GM12875 (cell line): ENCODE measurements at regions not wholly inside any gene's neighbourhood (a gene's known extent, or its start where the extent isn't known, plus 50 kb on each side); places are given as distances from the start of the nearest gene placed in this dataset.

ENCODE experiments used
- H3K4me3 ChIP-seq: one replicate; pipeline ENCODE4 v1.5.1; 2011; ENCODE audit warnings: low read depth, low read length, control low read depth
- TF ChIP-seq, protein P1 (sequence below): IDR thresholded peaks from 2 replicates; pipeline ENCODE4 v1.5.1; 2011; ENCODE audit warnings: low read depth, mild to moderate bottlenecking, control low read depth, inconsistent platforms, low read length, moderate library complexity, borderline replicate concordance; ENCODE audit not compliant: insufficient read depth

DNA sequence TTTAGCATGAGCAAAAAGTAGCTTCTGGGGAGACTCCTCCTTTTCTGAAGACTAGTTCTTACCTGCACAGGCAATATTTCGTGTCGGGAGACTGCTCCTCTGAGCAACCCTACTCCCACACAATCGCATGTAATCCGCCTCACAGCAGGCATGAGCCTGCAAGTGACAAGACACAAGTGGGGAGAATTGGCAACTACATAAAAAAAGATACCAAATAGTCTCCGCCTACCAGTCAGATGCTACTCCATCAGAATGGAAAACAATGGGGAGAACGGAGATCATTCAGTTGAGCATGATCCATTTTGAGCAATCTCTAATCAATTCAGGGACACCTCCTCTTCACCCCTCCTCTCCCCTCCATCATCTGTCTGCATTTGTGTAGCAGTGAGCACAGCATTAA, 321.0 kb downstream of the COG6 start:
- TF ChIP-seq, protein P1, sequence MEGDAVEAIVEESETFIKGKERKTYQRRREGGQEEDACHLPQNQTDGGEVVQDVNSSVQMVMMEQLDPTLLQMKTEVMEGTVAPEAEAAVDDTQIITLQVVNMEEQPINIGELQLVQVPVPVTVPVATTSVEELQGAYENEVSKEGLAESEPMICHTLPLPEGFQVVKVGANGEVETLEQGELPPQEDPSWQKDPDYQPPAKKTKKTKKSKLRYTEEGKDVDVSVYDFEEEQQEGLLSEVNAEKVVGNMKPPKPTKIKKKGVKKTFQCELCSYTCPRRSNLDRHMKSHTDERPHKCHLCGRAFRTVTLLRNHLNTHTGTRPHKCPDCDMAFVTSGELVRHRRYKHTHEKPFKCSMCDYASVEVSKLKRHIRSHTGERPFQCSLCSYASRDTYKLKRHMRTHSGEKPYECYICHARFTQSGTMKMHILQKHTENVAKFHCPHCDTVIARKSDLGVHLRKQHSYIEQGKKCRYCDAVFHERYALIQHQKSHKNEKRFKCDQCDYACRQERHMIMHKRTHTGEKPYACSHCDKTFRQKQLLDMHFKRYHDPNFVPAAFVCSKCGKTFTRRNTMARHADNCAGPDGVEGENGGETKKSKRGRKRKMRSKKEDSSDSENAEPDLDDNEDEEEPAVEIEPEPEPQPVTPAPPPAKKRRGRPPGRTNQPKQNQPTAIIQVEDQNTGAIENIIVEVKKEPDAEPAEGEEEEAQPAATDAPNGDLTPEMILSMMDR, result no peak
- H3K4me3 ChIP-seq, result no peak overlapping the region

DNA sequence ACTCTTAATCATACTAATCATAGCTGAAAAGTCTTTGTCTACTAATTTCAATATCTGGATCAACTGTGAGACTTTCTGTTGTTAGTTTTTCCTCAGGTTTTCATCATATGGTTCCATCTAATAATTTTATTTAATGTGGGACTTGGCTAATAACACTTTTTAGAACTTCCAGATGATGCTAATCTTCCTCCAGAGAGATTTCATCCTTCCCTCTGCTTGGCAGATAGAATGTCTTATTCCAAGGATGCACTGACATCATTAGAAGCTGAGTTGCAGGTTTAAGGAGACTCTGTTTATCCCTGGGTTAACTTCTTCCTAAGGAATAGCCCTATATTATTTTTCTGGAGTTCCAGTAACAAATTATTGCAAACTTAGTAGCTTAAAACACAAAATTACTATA, 325.6 kb downstream of the COG6 start:
- H3K4me3 ChIP-seq, result no peak overlapping the region

DNA sequence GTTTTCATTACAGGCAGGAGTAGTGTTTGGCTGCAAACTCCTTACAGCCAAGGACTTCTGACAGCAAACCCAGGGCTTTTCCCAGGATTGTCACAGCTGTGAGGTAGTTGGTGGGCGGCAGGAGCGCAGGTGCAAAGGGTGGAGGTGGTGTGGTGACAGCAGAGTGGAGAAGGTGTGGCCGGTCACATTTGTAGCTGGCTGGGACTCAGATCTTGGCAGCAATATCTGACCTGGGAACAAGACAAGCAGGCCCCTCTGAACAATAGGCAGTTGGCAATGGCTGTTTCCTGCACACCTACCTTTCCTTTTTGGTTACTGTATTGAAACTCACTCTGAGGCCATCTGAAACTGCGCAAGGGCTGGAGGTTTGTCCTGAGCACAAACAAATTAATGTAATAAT, 327.3 kb downstream of the COG6 start:
- H3K4me3 ChIP-seq, result no peak overlapping the region
- TF ChIP-seq, protein P1, result no peak

More for the DNA sequence above, 325.6 kb downstream of the COG6 start:
- TF ChIP-seq, protein P1, result no peak

DNA sequence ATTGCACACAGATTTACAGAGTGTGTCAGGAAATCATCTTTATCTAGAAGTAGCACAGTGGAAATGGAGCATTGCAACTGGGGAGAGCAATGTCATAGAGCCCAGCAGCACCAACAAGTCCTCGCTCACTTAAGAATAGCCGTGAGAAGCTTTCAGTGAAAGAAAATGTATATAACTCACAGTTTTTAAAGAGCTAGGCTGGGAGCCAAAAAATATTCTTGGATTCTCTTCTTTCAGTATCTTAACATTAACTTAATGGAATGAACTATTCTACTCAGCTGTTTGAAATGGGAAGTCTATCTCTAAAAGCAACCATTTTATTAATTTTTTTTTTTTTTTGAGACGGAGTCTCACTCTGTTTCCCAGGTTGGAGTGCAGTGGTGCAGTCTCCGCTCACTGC, 329.6 kb downstream of the COG6 start:
- TF ChIP-seq, protein P1, result no peak
- H3K4me3 ChIP-seq, result no peak overlapping the region

DNA sequence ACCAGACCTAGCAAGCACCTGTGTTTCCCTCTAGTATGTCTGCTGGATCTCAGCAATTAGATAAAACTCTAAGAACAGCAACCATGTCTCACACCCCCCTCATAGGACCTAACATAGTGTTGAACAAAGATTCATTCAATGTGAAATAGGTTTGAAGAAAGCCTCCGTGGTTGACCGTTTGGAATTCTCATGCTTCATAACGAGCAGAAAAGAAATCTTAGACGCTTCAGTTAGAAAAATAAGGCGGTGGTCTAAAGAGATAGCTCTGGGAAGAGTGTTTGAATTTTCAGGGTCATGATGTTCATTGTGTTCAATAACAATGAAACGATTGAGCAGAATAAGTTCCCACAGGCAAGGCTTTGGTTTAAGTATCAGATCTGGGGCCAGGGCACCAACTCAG, 332.9 kb downstream of the COG6 start:
- H3K4me3 ChIP-seq, result no peak overlapping the region
- TF ChIP-seq, protein P1, result no peak

DNA sequence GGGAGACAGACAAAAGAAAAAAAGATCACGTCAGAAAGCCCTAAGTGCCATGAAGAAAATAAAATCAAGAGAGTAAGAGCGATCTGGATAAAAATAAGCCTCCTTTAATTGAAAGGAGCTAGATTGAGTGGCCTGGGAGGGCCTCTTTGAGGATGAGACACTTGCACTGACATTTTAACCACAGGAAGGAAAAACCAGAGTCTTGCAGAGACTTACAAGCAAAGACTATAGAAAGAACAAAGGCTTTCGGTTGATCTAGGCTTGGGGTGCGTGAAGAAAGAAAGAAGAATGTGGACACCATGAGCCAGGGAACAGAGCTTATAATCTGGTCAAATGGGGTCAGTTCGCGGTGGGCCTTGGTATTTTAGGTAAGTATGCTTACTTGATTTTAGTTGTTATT, 342.7 kb downstream of the COG6 start:
- no peak overlapping the region for H3K4me3 ChIP-seq
- TF ChIP-seq, protein P1, result no peak

DNA sequence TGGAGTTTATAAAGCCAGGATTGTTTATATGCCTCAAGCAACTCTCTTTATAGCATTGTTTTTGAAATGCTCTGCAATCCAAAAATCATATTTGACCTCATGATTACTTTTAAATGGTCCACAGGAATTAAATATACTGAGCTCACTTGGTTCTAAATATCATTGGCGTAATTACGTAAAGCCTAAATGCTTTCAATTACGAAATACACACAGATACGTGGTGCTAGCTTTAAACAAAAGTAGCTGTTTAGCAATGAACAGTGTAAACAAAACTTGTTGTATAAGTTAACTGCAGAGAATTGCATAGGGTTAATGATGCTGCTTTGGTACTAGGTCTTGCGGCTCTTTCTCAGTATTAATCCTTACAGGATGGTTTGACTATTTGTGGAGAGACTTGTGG, 346.6 kb downstream of the COG6 start:
- H3K4me3 ChIP-seq, result no peak overlapping the region
- TF ChIP-seq, protein P1, result no peak
